Tibial nerve (tissue), 4 donors: ENCODE measurements at regions not wholly inside any gene's neighbourhood (a gene's known extent, or its start where the extent isn't known, plus 50 kb on each side); places are given as distances from the start of the nearest gene placed in this dataset.
"Not testable (repeated sequence)": the region's sequence is repeated elsewhere in the genome, so short reads cannot be mapped to it uniquely, and the experiment has no call there.

Source experiments
- DNase-seq, 2 donors: peaks; one replicate each; pipeline ENCODE4 v3.0.0-alpha.2; 2019; ENCODE audit warnings: low spot score in 2 of 2
- H3K27ac ChIP-seq, 4 donors: fragments of 200-600 bp; sonication (generic) in 3 of 4; one replicate each; pipeline ENCODE4 v1.5.1; 2017 to 2019; ENCODE audit warnings: mild to moderate bottlenecking in 1 of 4
- H3K27me3 ChIP-seq, 2 donors: fragments of 200-600 bp; sonication (generic) in 1 of 2; one replicate each; pipeline versions ENCODE4 v1.5.1 to v1.6.0; 2017 to 2019
- H3K36me3 ChIP-seq, 3 donors: fragments of 200-600 bp; sonication (generic); one replicate each; pipeline ENCODE4 v1.5.1; 2018 to 2019
- H3K4me1 ChIP-seq, 4 donors: fragments of 200-600 bp; sonication (generic) in 3 of 4; one replicate each; pipeline ENCODE4 v1.5.1; 2017 to 2019
- H3K4me3 ChIP-seq, 4 donors: fragments of 200-600 bp; sonication (generic) in 3 of 4; one replicate each; pipeline ENCODE4 v1.5.1; 2017 to 2019; ENCODE audit warnings: mild to moderate bottlenecking in 1 of 4, moderate library complexity in 1 of 4
- H3K9me3 ChIP-seq, 4 donors: fragments of 200-600 bp; sonication (generic) in 3 of 4; one replicate each; pipeline ENCODE4 v1.5.1; 2017 to 2019
- EP300 ChIP-seq, 2 donors: sonication (generic); formaldehyde crosslinking; IDR thresholded peaks; one replicate each; pipeline ENCODE4 v1.6.1; 2017; ENCODE audit warnings: antibody characterized with exemption in 2 of 2, mild to moderate bottlenecking in 1 of 2
- POLR2A ChIP-seq, 2 donors: fragments of 450-650 bp; IDR thresholded peaks; one replicate each; pipeline ENCODE4 v1.6.1; 2017; ENCODE audit warnings: antibody characterized with exemption in 2 of 2, mild to moderate bottlenecking in 2 of 2, moderate library complexity in 2 of 2
- WGBS, 2 donors: methylation state at CpG; one replicate each; pipeline ENCODE4 v1.1.5; 2018; 5-methylcytosine and 5-hydroxymethylcytosine counted together
- TF ChIP-seq, protein P1 (sequence below), 5 experiments: fragments of 200-600 bp in 3 of 5; fragments of 450-650 bp in 2 of 5; sonication (generic) in 3 of 5; IDR thresholded peaks; one replicate each; pipeline ENCODE4 v1.5.1; 2016 to 2019; ENCODE audit warnings: antibody characterized with exemption in 5 of 5, mild to moderate bottlenecking in 3 of 5, moderate library complexity in 2 of 5

DNA sequence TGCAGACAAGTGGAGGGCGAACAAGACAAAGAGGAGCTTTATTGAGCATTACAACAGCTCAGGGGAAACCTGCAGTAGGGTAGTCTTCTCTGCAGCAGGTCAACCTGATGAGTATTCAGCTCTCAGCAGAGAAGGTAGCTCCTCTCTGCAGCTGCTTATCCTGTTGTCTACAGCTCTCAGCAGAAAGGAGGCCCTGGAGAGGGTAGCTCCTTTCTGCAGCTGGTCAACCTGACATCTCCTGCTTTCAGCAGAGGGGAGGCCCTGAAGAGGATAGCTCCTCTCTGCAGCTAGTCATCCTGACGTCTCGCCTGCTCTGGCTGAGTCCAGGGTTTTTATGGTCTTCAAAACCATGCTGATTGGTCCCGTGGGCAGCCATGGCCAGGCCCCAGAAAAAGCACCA is 113.6 kb downstream of the CD24 start:
- 72 to 84% methylated on average over 4 of the region's 4 CpGs for whole genome bisulfite sequencing, 2 donors
- Histone ChIP-seq H3K27ac (no peak overlapping the region), H3K4me1 (no peaks in the 10 kb centered on the region), H3K27me3 (no peaks in the 10 kb centered on the region), H3K4me3 (no peak overlapping the region), H3K36me3 (no peaks in the 10 kb centered on the region), H3K9me3 (peaks cover 0 to 13% (median 0%) of the 10 kb centered on the region in 4 donors)
- TF ChIP-seq EP300 (IDR thresholded peaks at IDR 0.05) (no peak), POLR2A (IDR thresholded peaks at IDR 0.05) (no peak)
- TF ChIP-seq, protein P1, sequence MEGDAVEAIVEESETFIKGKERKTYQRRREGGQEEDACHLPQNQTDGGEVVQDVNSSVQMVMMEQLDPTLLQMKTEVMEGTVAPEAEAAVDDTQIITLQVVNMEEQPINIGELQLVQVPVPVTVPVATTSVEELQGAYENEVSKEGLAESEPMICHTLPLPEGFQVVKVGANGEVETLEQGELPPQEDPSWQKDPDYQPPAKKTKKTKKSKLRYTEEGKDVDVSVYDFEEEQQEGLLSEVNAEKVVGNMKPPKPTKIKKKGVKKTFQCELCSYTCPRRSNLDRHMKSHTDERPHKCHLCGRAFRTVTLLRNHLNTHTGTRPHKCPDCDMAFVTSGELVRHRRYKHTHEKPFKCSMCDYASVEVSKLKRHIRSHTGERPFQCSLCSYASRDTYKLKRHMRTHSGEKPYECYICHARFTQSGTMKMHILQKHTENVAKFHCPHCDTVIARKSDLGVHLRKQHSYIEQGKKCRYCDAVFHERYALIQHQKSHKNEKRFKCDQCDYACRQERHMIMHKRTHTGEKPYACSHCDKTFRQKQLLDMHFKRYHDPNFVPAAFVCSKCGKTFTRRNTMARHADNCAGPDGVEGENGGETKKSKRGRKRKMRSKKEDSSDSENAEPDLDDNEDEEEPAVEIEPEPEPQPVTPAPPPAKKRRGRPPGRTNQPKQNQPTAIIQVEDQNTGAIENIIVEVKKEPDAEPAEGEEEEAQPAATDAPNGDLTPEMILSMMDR (IDR thresholded peaks at IDR 0.05), result no peak
- DNase-seq, result no peak

DNA sequence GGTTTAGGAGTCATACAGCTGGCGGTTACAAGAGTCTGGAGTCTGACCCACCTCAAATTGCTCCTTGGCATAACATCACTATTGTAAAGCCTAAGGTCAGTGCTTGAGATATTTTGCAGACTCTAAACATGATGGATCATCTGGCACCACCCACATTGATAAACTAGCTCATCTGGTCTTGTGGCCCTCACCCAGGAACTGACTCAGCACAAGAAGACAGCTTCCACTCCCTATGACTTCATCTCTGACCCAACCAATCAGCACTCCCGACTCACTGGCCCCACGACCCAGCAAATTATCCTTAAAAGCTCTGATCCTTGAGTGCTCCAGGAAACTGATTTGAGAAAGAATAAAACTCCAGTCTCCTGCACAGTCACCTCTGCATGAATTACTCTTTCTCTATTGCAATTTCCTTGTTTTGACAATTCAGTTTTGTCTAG is 115.9 kb downstream of the CD24 start:
- Histone ChIP-seq H3K9me3 (peaks cover 0 to 13% (median 0%) of the 10 kb centered on the region in 4 donors), H3K4me1 (no peaks in the 10 kb centered on the region), H3K36me3 (no peaks in the 10 kb centered on the region), H3K27ac (no peak overlapping the region), H3K4me3 (no peak overlapping the region), H3K27me3 (no peaks in the 10 kb centered on the region)
- TF ChIP-seq, protein P1 (IDR thresholded peaks at IDR 0.05), result no peak
- TF ChIP-seq POLR2A (IDR thresholded peaks at IDR 0.05) (no peak), EP300 (IDR thresholded peaks at IDR 0.05) (no peak)
- no peak for DNase-seq
- 53% methylated on average over 3 of the region's 3 CpGs for WGBS, 2 donors

DNA sequence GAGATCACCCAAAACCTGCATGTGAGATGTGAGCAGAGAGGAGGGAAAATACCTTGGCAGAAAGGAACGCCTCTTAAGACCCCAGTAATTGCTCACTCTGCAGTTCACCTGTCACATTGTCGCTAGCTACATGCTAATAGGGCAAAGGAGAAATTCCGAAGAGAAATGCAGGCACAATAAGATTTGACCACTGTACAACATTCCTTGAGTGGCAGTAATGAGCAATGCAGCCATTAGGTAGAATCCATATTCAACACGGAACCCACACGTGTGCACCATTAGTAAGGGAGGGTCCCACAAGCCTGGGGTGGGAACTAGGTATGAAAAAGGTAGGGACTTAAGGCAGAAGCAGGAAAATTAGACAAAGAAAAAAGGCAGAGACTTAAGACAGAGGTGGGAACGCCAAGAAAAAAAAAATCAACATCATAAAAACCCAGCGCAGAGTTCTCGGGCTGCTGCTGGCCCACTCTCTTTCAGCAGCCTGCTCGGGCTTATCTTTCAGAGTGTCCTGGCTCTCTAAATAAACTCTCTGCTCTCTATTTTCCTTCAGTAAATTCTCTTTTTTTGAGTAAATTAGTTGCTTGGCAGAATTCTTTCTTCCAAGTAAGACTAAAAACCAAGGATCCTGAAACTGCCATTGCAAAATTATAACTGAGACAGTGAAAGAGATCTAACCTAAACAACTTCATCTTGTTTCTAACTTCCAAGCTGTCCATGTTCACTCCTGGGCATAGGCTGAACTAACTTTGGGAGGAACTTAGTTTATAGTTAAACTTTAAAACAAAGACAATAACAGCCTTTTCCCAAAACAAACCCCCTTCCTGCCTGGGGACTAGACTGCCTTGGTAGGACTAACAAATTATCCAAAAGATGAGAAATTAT is 116.5 kb downstream of the CD24 start:
- TF ChIP-seq POLR2A (IDR thresholded peaks at IDR 0.05), result no peak
- TF ChIP-seq, protein P1 (IDR thresholded peaks at IDR 0.05), result no peak
- TF ChIP-seq EP300 (IDR thresholded peaks at IDR 0.05), result no peak
- Histone ChIP-seq H3K4me3 (no peak overlapping the region), H3K27ac (no peak overlapping the region), H3K36me3 (no peaks in the 10 kb centered on the region), H3K9me3 (peaks cover 0 to 8% (median 0%) of the 10 kb centered on the region in 4 donors), H3K27me3 (no peaks in the 10 kb centered on the region), H3K4me1 (no peaks in the 10 kb centered on the region)
- 78 to 89% methylated on average over 9 of the region's 9 CpGs for WGBS, 2 donors
- no peak for DNase-seq

DNA sequence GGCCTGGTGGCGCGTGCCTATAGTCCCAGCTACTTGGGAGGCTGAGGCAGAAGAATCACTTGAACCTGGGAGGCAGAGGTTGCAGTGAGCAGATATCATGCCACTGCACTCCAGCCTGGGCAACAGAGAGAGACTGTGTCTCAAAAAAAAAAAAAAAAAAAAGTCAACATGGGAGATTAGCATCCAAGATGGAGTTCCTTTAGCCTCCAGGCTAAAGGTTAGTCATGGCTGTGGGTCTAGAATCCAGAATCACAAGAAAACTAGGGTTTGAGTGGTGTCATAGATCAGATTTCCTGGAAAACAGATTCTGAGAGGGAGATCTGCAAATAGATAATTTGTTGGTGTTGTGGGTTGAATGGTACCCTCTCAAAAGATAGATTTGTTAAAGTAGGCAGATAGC is 117.2 kb downstream of the CD24 start:
- H3K36me3 ChIP-seq, H3K27ac ChIP-seq, H3K4me3 ChIP-seq, DNase-seq, H3K4me1 ChIP-seq, H3K9me3 ChIP-seq, H3K27me3 ChIP-seq: not testable (repeated sequence)
- WGBS, 2 donors, result 100% methylated on average over 2 of the region's 2 CpGs

DNA sequence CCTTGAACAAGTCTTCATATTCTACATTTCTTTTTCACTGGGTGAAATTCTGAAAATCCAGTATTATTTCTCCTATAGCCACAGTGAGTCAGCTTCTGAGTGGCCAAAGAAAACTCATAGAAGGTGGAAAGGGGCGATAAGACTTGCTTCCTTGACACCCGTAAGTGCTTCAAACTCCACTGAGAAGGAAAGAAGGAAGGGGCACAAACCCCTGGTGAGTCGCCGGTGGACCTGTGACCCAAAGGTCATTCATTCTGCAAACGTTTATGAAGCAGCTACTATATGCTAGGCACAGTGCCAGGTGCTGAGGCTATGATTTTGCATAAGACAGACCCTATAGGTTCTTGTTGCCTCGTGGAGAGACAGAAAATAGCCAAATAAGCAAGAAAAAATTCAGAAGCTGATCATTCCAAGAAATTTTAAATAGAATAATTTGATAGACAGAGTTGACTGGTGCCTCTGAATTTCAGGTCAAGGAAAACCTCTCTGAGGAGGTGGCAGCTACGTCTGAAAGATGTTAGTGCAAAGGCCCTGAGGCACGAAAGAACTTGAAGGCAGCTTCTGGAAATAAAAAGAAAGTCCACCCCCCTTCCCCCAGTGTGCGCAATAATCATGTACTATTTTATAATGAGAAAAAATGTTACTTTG is 118.2 kb downstream of the CD24 start:
- Histone ChIP-seq H3K27me3 (no peaks in the 10 kb centered on the region), H3K4me1 (no peaks in the 10 kb centered on the region), H3K9me3 (peaks cover 0 to 15% (median 0%) of the 10 kb centered on the region in 4 donors), H3K4me3 (no peak overlapping the region), H3K27ac (no peak overlapping the region), H3K36me3 (no peaks in the 10 kb centered on the region)
- no peak for DNase-seq
- TF ChIP-seq, protein P1 (IDR thresholded peaks at IDR 0.05), result no peak
- 68 to 77% methylated on average over 9 of the region's 9 CpGs for WGBS, 2 donors
